ENCODE measurements at regions not wholly inside any gene's neighbourhood (a gene's known extent, or its start where the extent isn't known, plus 50 kb on each side); places are given as distances from the start of the nearest gene placed in this dataset.

GRCh38 chr12:90173499-90174197 lies 465.0 kb upstream of the ATP2B1 start (continued):
- no peak for TF ChIP-seq REST (IDR thresholded peaks at IDR 0.05; ENCODE audit: low read depth, low read length)
- no peak for TF ChIP-seq POLR2AphosphoS2 (IDR thresholded peaks at IDR 0.05; ENCODE audit: low read depth, low read length)
- no peak for TF ChIP-seq NR2C2 (IDR thresholded peaks at IDR 0.05; ENCODE audit: borderline replicate concordance, control insufficient read depth, insufficient read length, low read depth)

GRCh38 chr12:90172524-90172923 lies 463.9 kb upstream of the ATP2B1 start:
- FAIRE-seq, result no peak
- Histone ChIP-seq H3K79me2 (ENCODE audit: control insufficient read depth, insufficient read depth, low read length) (no peaks in the 10 kb centered on the region), H2AFZ (ENCODE audit: control insufficient read depth, low read depth, low read length) (no peak overlapping the region), H3K4me3 (no peak overlapping the region), H3K27ac (ENCODE audit: control insufficient read depth, insufficient read depth) (no peak overlapping the region), H3K4me1 (ENCODE audit: control insufficient read depth, insufficient read depth, low read length) (no peaks in the 10 kb centered on the region), H3K27me3 (replicated peaks in 1 of 2; ENCODE audit: control insufficient read depth in 2 of 2, insufficient read depth in 2 of 2, low read length in 1 of 2) (no peaks in the 10 kb centered on the region), H3K36me3 (ENCODE audit: control insufficient read depth in 2 of 2, insufficient read depth in 2 of 2, low read length in 1 of 2) (no peaks in the 10 kb centered on the region), H3K9ac (ENCODE audit: control insufficient read depth, insufficient read depth, low read length) (no peak overlapping the region), H3K9me3 (replicated peaks; ENCODE audit: control insufficient read depth, insufficient read depth, low read length) (no peaks in the 10 kb centered on the region), H3K4me2 (ENCODE audit: control insufficient read depth, insufficient read depth) (no peak overlapping the region), H4K20me1 (ENCODE audit: control insufficient read depth, insufficient read depth) (no peaks in the 10 kb centered on the region)
- ChIA-PET RAD21 (ENCODE audit: unreplicated experiment) (no interaction called here), SMC1A (ENCODE audit: uncharacterized antibody, unreplicated experiment) (interaction anchor here (0.6 to 2.1 kb wide), 2 partner anchors 21 to 30 kb away, joined by 3 to 5 read pairs; no protein-coding TSS in a partner anchor), CTCF (no interaction called here), POLR2A (no interaction called here)
- no TSS peak for BruUV-seq (replicated peaks)
- no peak for ATAC-seq
- in situ Hi-C loops (cut with MboI), result no loop called here
- no peak for TF ChIP-seq ASH2L (IDR thresholded peaks at IDR 0.05; ENCODE audit: borderline replicate concordance, low read depth)
- no peak for TF ChIP-seq EP300 (IDR thresholded peaks at IDR 0.05; ENCODE audit: borderline replicate concordance in 1 of 2, control insufficient read depth in 1 of 2, low read depth in 2 of 2, low read length in 2 of 2)
- TF ChIP-seq CHD1 (IDR thresholded peaks at IDR 0.05; ENCODE audit: low read depth, low read length), result no peak
- no peak for DNase-seq (ENCODE audit: low read depth, low spot score)
- intact Hi-C loops (cut with micrococcal nuclease; ENCODE audit: unreplicated experiment), result no loop called here
- 15% methylated on average over 3 of the region's 3 CpGs for WGBS (ENCODE audit: insufficient coverage, insufficient replicate concordance, low lambda C conversion rate, missing lambda C conversion rate)

Measured in GM12878 (cell line).